Panc1 (cell line): ENCODE measurements at regions not wholly inside any gene's neighbourhood (a gene's known extent, or its start where the extent isn't known, plus 50 kb on each side); places are given as distances from the start of the nearest gene placed in this dataset.

ENCODE experiments used
- ATAC-seq: fragments of 200-7000 bp; cut with Tn5 transposase; 2 replicates; pipeline ENCODE4 v1.9.1; 2020; ENCODE audit warnings: mild to moderate bottlenecking, moderate library complexity
- BruUV-seq: library from RNA; stranded (reverse); fragments of 400-500 nt; replicated peaks from 2 replicates; lab custom pipeline; 2021; lab: Mats Ljungman, UMichigan
- CTCF ChIA-PET: fragments of 300-600 bp; sonication (Branson Sonifier 250); formaldehyde crosslinking; loops from one replicate; lab custom pipeline; 2022; ENCODE audit warnings: antibody characterized with exemption; lab: Charles Lee
- POLR2A ChIA-PET: fragments of 300-600 bp; sonication (Branson Sonifier 250); formaldehyde crosslinking; loops from one replicate; lab custom pipeline; 2022; ENCODE audit warnings: antibody characterized with exemption; lab: Charles Lee
- DNase-seq: peaks from one replicate; pipeline ENCODE4 v3.0.0-alpha.2; 2010; ENCODE audit warnings: low read depth, low spot score
- H3K27ac ChIP-seq: 2 replicates; pipeline ENCODE4 v1.5.1; 2011; ENCODE audit warnings: mild to moderate bottlenecking, low read length, inconsistent platforms
- H3K27me3 ChIP-seq: fragments of 200-500 bp; sonication (Bioruptor generic); 2 replicates; pipeline ENCODE4 v1.6.0; 2014; ENCODE audit warnings: low read length, inconsistent platforms; ENCODE audit not compliant: control insufficient read depth, insufficient read depth
- H3K36me3 ChIP-seq: fragments of 200-500 bp; sonication (Bioruptor generic); 2 replicates; pipeline ENCODE4 v1.5.1; 2014; ENCODE audit warnings: inconsistent platforms, mild to moderate bottlenecking, low read length, moderate library complexity; ENCODE audit not compliant: control insufficient read depth, insufficient read depth
- H3K4me1 ChIP-seq: 2 replicates; pipeline ENCODE4 v1.5.1; 2011; ENCODE audit warnings: inconsistent platforms, mild to moderate bottlenecking, low read length, moderate library complexity; ENCODE audit not compliant: control insufficient read depth, insufficient read depth
- H3K4me3 ChIP-seq, 2 experiments: 2 replicates each; pipeline ENCODE4 v1.5.1; 2011 to 2012; ENCODE audit warnings: low read depth in 2 of 2, low read length in 2 of 2, mild to moderate bottlenecking in 2 of 2, inconsistent platforms in 1 of 2, moderate library complexity in 1 of 2
- H3K9me3 ChIP-seq: fragments of 200-500 bp; sonication (Bioruptor generic); 2 replicates; pipeline ENCODE4 v1.5.1; 2014; ENCODE audit warnings: low read depth, mild to moderate bottlenecking, inconsistent platforms, low read length, moderate library complexity; ENCODE audit not compliant: control insufficient read depth, insufficient read depth
- CTCF ChIP-seq: fragments of 450-650 bp; IDR thresholded peaks from 2 replicates; pipeline ENCODE4 v1.5.1; 2017; ENCODE audit warnings: mild to moderate bottlenecking
- POLR2AphosphoS5 ChIP-seq: IDR thresholded peaks from 2 replicates; pipeline ENCODE4 v1.6.1; 2012; ENCODE audit warnings: mild to moderate bottlenecking, low read depth, low read length, moderate library complexity
- REST ChIP-seq, 2 experiments: IDR thresholded peaks; 2 replicates each; pipeline ENCODE4 v1.6.1; 2011 to 2012; ENCODE audit warnings: low read depth in 2 of 2, control low read depth in 1 of 2, low read length in 1 of 2, mild to moderate bottlenecking in 1 of 2, moderate library complexity in 1 of 2; ENCODE audit not compliant: insufficient read depth in 1 of 2
- SIN3A ChIP-seq: IDR thresholded peaks from 2 replicates; pipeline ENCODE4 v1.6.1; 2012; ENCODE audit warnings: low read depth, mild to moderate bottlenecking, low read length, moderate library complexity, borderline replicate concordance; ENCODE audit not compliant: insufficient read depth
- TCF7L2 ChIP-seq: IDR thresholded peaks from 2 replicates; pipeline ENCODE4 v1.6.1; 2011; ENCODE audit warnings: mild to moderate bottlenecking, low read depth, low read length, inconsistent platforms
- in situ Hi-C: cut with HindIII; loops from 2 replicates; pipeline ENCODE4 v1.10.0; 2016; ENCODE audit warnings: low sequenced_read_pairs, low pct_unique_long_range_greater_than_20kb
- intact Hi-C: fragments of 100-400 bp; cut with micrococcal nuclease; formaldehyde crosslinking; loops from one replicate; pipeline ENCODE4 v1.10.0; 2022; ENCODE audit not compliant: unreplicated experiment

DNA sequence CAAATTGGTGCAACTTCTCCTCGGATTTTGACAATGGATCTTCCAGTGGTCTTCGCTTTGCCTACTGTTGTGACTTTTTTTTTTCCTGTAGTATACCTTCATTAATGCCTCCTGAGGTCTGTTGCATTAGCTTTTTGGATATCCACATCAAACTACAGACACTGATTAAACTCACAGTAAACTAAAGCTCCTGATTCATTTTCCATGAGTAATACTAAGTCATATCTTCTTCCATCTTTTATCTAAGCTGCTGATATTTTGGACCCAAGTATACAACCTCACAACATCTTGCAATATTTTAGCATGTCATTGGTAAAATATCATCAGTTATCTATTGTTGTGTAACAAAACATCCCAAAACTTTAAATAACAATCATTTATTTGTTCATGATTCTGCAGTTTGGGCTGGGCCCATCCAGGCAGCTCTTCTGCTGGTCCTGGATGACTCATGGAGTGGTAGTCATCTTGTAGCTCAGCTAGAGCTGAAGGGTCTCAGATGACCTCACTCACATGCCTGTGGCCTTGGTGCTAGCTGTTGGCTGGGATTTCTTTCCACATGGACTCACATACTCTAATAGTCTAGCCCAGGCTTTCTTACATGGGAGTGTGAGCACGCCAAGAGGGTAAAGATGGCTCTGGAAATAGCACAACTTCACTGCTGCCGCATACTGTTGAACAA lies 78.3 kb upstream of the SRSF6 start:
- Histone ChIP-seq H3K27ac (no peak overlapping the region), H3K4me1 (no peaks in the 10 kb centered on the region), H3K4me3 (no peak overlapping the region), H3K36me3 (no peaks in the 10 kb centered on the region), H3K9me3 (no peaks in the 10 kb centered on the region), H3K27me3 (peaks cover 8% of the 10 kb centered on the region; the same call in 1 of the 2 replicates)
- TF ChIP-seq REST (IDR thresholded peaks at IDR 0.05; ENCODE audit: insufficient read depth in 1 of 2, low read depth in 2 of 2, low read length in 1 of 2), result no peak
- ATAC-seq (no peak), DNase-seq (no peak)
- CTCF ChIA-PET, result no interaction called here
- intact Hi-C loops (no loop called here), in situ Hi-C loops (no loop called here)
- POLR2A ChIA-PET, result no interaction called here
- no TSS peak for BruUV-seq

DNA sequence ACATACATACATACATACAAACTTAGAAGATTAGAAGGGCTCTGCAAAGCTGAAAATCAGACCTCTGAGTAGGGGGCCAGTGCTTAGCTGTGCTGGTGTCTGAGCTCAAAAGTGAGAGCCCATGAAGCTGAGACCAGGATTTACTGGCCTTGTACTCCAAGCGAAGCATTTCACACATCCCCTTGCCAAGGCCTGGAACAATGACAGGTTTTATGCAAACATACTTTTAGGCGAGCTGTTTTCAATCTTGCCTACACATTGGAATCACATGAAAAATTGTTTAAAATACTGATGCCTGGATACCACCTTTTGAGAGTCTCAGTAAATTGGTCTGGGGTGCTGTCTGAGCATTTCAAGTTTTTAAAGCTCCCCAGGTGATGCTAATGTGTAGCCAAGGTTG lies 80.9 kb upstream of the SRSF6 start:
- BruUV-seq, result no TSS peak
- CTCF ChIA-PET, result no interaction called here
- Histone ChIP-seq H3K27ac (no peak overlapping the region), H3K27me3 (peaks cover 12% of the 10 kb centered on the region; the same call in 1 of the 2 replicates), H3K36me3 (no peaks in the 10 kb centered on the region), H3K4me1 (no peaks in the 10 kb centered on the region), H3K4me3 (no peak overlapping the region), H3K9me3 (no peaks in the 10 kb centered on the region)
- POLR2A ChIA-PET, result no interaction called here
- intact Hi-C loops (no loop called here), in situ Hi-C loops (no loop called here)
- TF ChIP-seq SIN3A (no peak), REST (IDR thresholded peaks at IDR 0.05; ENCODE audit: insufficient read depth in 1 of 2, low read depth in 2 of 2, low read length in 1 of 2) (no peak), CTCF (no peak), TCF7L2 (no peak), POLR2AphosphoS5 (no peak)
- ATAC-seq, result no peak
- no peak for DNase-seq
